Colonic mucosa (tissue), 4 donors: ENCODE measurements at regions not wholly inside any gene's neighbourhood (a gene's known extent, or its start where the extent isn't known, plus 50 kb on each side); places are given as distances from the start of the nearest gene placed in this dataset.

Source experiments
- DNase-seq: peaks from one replicate; pipeline ENCODE4 v3.0.0-alpha.2; 2020
- H3K27ac ChIP-seq: fragments of 200-600 bp; one replicate; pipeline ENCODE4 v1.8.0; 2021
- H3K27me3 ChIP-seq: fragments of 200-600 bp; one replicate; pipeline ENCODE4 v1.8.0; 2021
- H3K36me3 ChIP-seq: fragments of 200-600 bp; one replicate; pipeline ENCODE4 v1.8.0; 2021
- H3K4me1 ChIP-seq: fragments of 200-600 bp; one replicate; pipeline ENCODE4 v1.8.0; 2021; ENCODE audit warnings: mild to moderate bottlenecking
- H3K4me3 ChIP-seq: fragments of 200-600 bp; one replicate; pipeline ENCODE4 v1.8.0; 2021
- H3K9ac ChIP-seq, 2 donors: one replicate each; pipeline ENCODE4 v1.7.0; 2013; ENCODE audit warnings: control low read depth in 2 of 2, low read depth in 2 of 2, low read length in 2 of 2
- H3K9me3 ChIP-seq: fragments of 200-600 bp; one replicate; pipeline ENCODE4 v1.8.0; 2021
- CTCF ChIP-seq: fragments of 200-600 bp; IDR thresholded peaks from one replicate; pipeline ENCODE4 v1.8.0; 2022; ENCODE audit warnings: antibody characterized with exemption, mild to moderate bottlenecking
- intact Hi-C: fragments of 100-400 bp; cut with DNase I; formaldehyde crosslinking; loops from one replicate; pipeline ENCODE4 v1.14.1; 2022
- donor health status: healthy.
- donor health status: DM: no; HTN: no; CAD: no.
- donor health status: DM: no; HTN: no; CAD: no.

GRCh38 chr2:128385365-128385764, 66.7 kb upstream of the HS6ST1 start:
- intact Hi-C loops = no loop called here
- DNase-seq = no peak
- H3K36me3 ChIP-seq = no peaks in the 10 kb centered on the region
- H3K9ac ChIP-seq = no peak overlapping the region
- no peaks in the 10 kb centered on the region for H3K9me3 ChIP-seq
- H3K27me3 ChIP-seq = no peaks in the 10 kb centered on the region
- H3K4me3 ChIP-seq = no peak overlapping the region
- H3K27ac ChIP-seq = no peak overlapping the region
- TF ChIP-seq CTCF = no peak
- no peaks in the 10 kb centered on the region for H3K4me1 ChIP-seq

GRCh38 chr2:128386066-128386465, 67.4 kb upstream of the HS6ST1 start:
- no peak overlapping the region for H3K4me3 ChIP-seq
- no peak for DNase-seq
- H3K9ac ChIP-seq = no peak overlapping the region
- intact Hi-C loops = no loop called here
- no peaks in the 10 kb centered on the region for H3K4me1 ChIP-seq
- H3K9me3 ChIP-seq = no peaks in the 10 kb centered on the region
- TF ChIP-seq CTCF = no peak
- H3K27me3 ChIP-seq = no peaks in the 10 kb centered on the region
- no peak overlapping the region for H3K27ac ChIP-seq
- no peaks in the 10 kb centered on the region for H3K36me3 ChIP-seq

- no peaks in the 10 kb centered on the region for H3K4me1 ChIP-seq
- DNase-seq = no peak
- H3K9ac ChIP-seq = no peak overlapping the region
- H3K4me3 ChIP-seq = no peak overlapping the region
- H3K27ac ChIP-seq = no peak overlapping the region
- TF ChIP-seq CTCF = no peak
- intact Hi-C loops = no loop called here
- H3K36me3 ChIP-seq = no peaks in the 10 kb centered on the region
- no peaks in the 10 kb centered on the region for H3K27me3 ChIP-seq
- no peaks in the 10 kb centered on the region for H3K9me3 ChIP-seq
Observed at GRCh38 chr2:128388499-128388941, 69.9 kb upstream of the HS6ST1 start.

- Histone ChIP-seq H3K27ac (no peak overlapping the region), H3K9me3 (no peaks in the 10 kb centered on the region), H3K4me1 (no peaks in the 10 kb centered on the region), H3K4me3 (no peak overlapping the region), H3K27me3 (no peaks in the 10 kb centered on the region), H3K9ac (no peak overlapping the region), H3K36me3 (no peaks in the 10 kb centered on the region)
- TF ChIP-seq CTCF = no peak
- intact Hi-C loops = no loop called here
- no peak for DNase-seq
Observed at GRCh38 chr2:128389388-128390086, 70.9 kb upstream of the HS6ST1 start.

- no peak overlapping the region for H3K9ac ChIP-seq
- no peaks in the 10 kb centered on the region for H3K36me3 ChIP-seq
- H3K4me3 ChIP-seq = no peak overlapping the region
- no peaks in the 10 kb centered on the region for H3K4me1 ChIP-seq
- no peak overlapping the region for H3K27ac ChIP-seq
- DNase-seq = no peak
- intact Hi-C loops = no loop called here
- H3K27me3 ChIP-seq = no peaks in the 10 kb centered on the region
- no peaks in the 10 kb centered on the region for H3K9me3 ChIP-seq
- no peak for TF ChIP-seq CTCF
Observed at GRCh38 chr2:128390256-128390990, 71.8 kb upstream of the HS6ST1 start.
